ENCODE measurements at regions not wholly inside any gene's neighbourhood (a gene's known extent, or its start where the extent isn't known, plus 50 kb on each side); places are given as distances from the start of the nearest gene placed in this dataset.

DNA sequence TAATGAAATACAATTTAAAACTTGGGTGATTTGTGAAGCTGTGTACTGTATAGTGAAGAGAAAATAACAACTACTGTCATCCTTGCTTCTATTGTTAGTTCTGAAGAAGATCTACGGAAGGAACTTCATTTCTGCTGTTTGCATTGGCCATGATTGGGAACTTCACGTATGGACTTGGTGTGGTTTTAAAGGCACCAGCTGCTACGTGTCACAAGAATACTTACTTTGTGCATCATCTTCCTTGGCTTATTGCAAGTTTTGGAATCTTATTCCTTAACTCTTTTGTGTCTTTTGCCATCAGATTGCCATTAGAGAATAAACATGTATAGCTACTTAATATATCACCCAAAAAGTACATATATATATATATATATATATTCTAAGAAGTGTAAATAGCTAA, 75.0 kb upstream of the VEPH1 start:
- no peak for ATAC-seq
- TF ChIP-seq ZFP30 (CRISPR knock-in tag; IDR thresholded peaks at IDR 0.05) (no peak), ZNF8 (CRISPR knock-in tag; IDR thresholded peaks at IDR 0.05) (no peak), ZNF70 (CRISPR knock-in tag; IDR thresholded peaks at IDR 0.05) (no peak), ARNTL (CRISPR knock-in tag; IDR thresholded peaks at IDR 0.05; ENCODE audit: borderline replicate concordance, low read depth) (no peak), OSR1 (CRISPR knock-in tag; IDR thresholded peaks at IDR 0.05) (no peak), ZFP3 (CRISPR knock-in tag; IDR thresholded peaks at IDR 0.05) (no peak), ZC3H10 (CRISPR knock-in tag; IDR thresholded peaks at IDR 0.05) (no peak), ESRRG (CRISPR knock-in tag; IDR thresholded peaks at IDR 0.05) (no peak), CSDC2 (CRISPR knock-in tag; IDR thresholded peaks at IDR 0.05) (no peak), SNAI2 (CRISPR knock-in tag; IDR thresholded peaks at IDR 0.05) (no peak), RARB (CRISPR knock-in tag; IDR thresholded peaks at IDR 0.05) (no peak), GLIS3 (CRISPR knock-in tag; IDR thresholded peaks at IDR 0.05) (no peak), ZNF565 (CRISPR knock-in tag; conservative IDR thresholded peaks at IDR 0.05; ENCODE audit: low read depth) (no peak), ISL1 (CRISPR knock-in tag; IDR thresholded peaks at IDR 0.05) (no peak), TCF4 (CRISPR knock-in tag; IDR thresholded peaks at IDR 0.05; ENCODE audit: borderline replicate concordance) (no peak)
- TF ChIP-seq, protein P1, sequence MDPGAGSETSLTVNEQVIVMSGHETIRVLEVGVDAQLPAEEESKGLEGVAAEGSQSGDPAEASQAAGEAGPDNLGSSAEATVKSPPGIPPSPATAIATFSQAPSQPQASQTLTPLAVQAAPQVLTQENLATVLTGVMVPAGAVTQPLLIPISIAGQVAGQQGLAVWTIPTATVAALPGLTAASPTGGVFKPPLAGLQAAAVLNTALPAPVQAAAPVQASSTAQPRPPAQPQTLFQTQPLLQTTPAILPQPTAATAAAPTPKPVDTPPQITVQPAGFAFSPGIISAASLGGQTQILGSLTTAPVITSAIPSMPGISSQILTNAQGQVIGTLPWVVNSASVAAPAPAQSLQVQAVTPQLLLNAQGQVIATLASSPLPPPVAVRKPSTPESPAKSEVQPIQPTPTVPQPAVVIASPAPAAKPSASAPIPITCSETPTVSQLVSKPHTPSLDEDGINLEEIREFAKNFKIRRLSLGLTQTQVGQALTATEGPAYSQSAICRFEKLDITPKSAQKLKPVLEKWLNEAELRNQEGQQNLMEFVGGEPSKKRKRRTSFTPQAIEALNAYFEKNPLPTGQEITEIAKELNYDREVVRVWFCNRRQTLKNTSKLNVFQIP (CRISPR knock-in tag; IDR thresholded peaks at IDR 0.05; ENCODE audit: borderline replicate concordance, low read depth): no peak
- TF ChIP-seq, protein P2, sequence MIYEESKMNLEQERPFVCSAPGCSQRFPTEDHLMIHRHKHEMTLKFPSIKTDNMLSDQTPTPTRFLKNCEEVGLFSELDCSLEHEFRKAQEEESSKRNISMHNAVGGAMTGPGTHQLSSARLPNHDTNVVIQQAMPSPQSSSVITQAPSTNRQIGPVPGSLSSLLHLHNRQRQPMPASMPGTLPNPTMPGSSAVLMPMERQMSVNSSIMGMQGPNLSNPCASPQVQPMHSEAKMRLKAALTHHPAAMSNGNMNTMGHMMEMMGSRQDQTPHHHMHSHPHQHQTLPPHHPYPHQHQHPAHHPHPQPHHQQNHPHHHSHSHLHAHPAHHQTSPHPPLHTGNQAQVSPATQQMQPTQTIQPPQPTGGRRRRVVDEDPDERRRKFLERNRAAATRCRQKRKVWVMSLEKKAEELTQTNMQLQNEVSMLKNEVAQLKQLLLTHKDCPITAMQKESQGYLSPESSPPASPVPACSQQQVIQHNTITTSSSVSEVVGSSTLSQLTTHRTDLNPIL (CRISPR knock-in tag; IDR thresholded peaks at IDR 0.05; ENCODE audit: low read depth): no peak
- TF ChIP-seq, protein P3, sequence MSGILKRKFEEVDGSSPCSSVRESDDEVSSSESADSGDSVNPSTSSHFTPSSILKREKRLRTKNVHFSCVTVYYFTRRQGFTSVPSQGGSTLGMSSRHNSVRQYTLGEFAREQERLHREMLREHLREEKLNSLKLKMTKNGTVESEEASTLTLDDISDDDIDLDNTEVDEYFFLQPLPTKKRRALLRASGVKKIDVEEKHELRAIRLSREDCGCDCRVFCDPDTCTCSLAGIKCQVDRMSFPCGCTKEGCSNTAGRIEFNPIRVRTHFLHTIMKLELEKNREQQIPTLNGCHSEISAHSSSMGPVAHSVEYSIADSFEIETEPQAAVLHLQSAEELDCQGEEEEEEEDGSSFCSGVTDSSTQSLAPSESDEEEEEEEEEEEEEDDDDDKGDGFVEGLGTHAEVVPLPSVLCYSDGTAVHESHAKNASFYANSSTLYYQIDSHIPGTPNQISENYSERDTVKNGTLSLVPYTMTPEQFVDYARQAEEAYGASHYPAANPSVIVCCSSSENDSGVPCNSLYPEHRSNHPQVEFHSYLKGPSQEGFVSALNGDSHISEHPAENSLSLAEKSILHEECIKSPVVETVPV (CRISPR knock-in tag; IDR thresholded peaks at IDR 0.05): no peak
- TF ChIP-seq, protein P4, sequence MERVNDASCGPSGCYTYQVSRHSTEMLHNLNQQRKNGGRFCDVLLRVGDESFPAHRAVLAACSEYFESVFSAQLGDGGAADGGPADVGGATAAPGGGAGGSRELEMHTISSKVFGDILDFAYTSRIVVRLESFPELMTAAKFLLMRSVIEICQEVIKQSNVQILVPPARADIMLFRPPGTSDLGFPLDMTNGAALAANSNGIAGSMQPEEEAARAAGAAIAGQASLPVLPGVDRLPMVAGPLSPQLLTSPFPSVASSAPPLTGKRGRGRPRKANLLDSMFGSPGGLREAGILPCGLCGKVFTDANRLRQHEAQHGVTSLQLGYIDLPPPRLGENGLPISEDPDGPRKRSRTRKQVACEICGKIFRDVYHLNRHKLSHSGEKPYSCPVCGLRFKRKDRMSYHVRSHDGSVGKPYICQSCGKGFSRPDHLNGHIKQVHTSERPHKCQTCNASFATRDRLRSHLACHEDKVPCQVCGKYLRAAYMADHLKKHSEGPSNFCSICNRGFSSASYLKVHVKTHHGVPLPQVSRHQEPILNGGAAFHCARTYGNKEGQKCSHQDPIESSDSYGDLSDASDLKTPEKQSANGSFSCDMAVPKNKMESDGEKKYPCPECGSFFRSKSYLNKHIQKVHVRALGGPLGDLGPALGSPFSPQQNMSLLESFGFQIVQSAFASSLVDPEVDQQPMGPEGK (CRISPR knock-in tag; IDR thresholded peaks at IDR 0.05; ENCODE audit: borderline replicate concordance): no peak

DNA sequence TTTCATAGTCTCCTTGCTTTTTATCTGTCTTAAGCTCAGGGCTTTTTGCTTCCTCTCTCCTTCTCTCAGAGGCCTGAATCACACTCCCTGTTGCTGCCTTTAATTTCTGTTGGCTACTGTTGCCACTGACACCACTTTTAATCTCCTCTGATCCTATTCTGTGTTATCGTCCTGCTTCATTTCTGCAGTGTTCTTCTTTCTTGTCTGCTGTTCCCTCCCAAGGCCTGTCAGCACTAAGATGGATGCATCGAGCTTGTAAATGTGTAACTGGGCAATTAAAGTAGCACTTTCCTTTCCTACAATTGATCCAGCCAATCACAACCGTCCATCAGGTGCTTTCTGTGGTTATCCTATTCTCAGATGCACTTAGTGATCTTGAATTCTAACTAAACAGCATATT, 71.3 kb upstream of the VEPH1 start:
- TF ChIP-seq, protein P3 (CRISPR knock-in tag; IDR thresholded peaks at IDR 0.05): no peak
- no peak for TF ChIP-seq ZFP30 (CRISPR knock-in tag; IDR thresholded peaks at IDR 0.05)
- TF ChIP-seq OSR1 (CRISPR knock-in tag; IDR thresholded peaks at IDR 0.05): no peak
- TF ChIP-seq, protein P1 (CRISPR knock-in tag; IDR thresholded peaks at IDR 0.05; ENCODE audit: borderline replicate concordance, low read depth): no peak
- TF ChIP-seq, protein P5, sequence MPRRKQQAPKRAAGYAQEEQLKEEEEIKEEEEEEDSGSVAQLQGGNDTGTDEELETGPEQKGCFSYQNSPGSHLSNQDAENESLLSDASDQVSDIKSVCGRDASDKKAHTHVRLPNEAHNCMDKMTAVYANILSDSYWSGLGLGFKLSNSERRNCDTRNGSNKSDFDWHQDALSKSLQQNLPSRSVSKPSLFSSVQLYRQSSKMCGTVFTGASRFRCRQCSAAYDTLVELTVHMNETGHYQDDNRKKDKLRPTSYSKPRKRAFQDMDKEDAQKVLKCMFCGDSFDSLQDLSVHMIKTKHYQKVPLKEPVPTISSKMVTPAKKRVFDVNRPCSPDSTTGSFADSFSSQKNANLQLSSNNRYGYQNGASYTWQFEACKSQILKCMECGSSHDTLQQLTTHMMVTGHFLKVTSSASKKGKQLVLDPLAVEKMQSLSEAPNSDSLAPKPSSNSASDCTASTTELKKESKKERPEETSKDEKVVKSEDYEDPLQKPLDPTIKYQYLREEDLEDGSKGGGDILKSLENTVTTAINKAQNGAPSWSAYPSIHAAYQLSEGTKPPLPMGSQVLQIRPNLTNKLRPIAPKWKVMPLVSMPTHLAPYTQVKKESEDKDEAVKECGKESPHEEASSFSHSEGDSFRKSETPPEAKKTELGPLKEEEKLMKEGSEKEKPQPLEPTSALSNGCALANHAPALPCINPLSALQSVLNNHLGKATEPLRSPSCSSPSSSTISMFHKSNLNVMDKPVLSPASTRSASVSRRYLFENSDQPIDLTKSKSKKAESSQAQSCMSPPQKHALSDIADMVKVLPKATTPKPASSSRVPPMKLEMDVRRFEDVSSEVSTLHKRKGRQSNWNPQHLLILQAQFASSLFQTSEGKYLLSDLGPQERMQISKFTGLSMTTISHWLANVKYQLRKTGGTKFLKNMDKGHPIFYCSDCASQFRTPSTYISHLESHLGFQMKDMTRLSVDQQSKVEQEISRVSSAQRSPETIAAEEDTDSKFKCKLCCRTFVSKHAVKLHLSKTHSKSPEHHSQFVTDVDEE (CRISPR knock-in tag; IDR thresholded peaks at IDR 0.05): no peak
- no peak for TF ChIP-seq ARNTL (CRISPR knock-in tag; IDR thresholded peaks at IDR 0.05; ENCODE audit: borderline replicate concordance, low read depth)
- no peak for TF ChIP-seq RARB (CRISPR knock-in tag; IDR thresholded peaks at IDR 0.05)
- TF ChIP-seq, protein P4 (CRISPR knock-in tag; IDR thresholded peaks at IDR 0.05; ENCODE audit: borderline replicate concordance): no peak
- no peak for TF ChIP-seq ZNF70 (CRISPR knock-in tag; IDR thresholded peaks at IDR 0.05)
- no peak for TF ChIP-seq TOX (CRISPR knock-in tag; IDR thresholded peaks at IDR 0.05; ENCODE audit: borderline replicate concordance)
- no peak for TF ChIP-seq ESRRG (CRISPR knock-in tag; IDR thresholded peaks at IDR 0.05)
- TF ChIP-seq CSDC2 (CRISPR knock-in tag; IDR thresholded peaks at IDR 0.05): no peak
- ATAC-seq: no peak; the same call in 2 of the 3 replicates
